H1 (cell line): ENCODE measurements at regions not wholly inside any gene's neighbourhood (a gene's known extent, or its start where the extent isn't known, plus 50 kb on each side); places are given as distances from the start of the nearest gene placed in this dataset.

Experiments
- CTCF ChIP-seq, 3 experiments: IDR thresholded peaks; 1 replicate in 2 of 3; 2 replicates in 1 of 3; pipeline versions ENCODE4 v1.5.1 to v1.6.1; 2011; ENCODE audit warnings: low read length in 3 of 3, mild to moderate bottlenecking in 3 of 3, inconsistent platforms in 2 of 3, low read depth in 1 of 3, moderate library complexity in 1 of 3; ENCODE audit not compliant: insufficient read depth in 1 of 3; ENCODE audit errors: control extremely low read depth in 1 of 3
- JUND ChIP-seq: IDR thresholded peaks from 2 replicates; pipeline ENCODE4 v1.6.1; 2011; ENCODE audit warnings: mild to moderate bottlenecking, improper control_type of control experiment, low read length
- RAD21 ChIP-seq, 2 experiments: IDR thresholded peaks in 1 of 2; conservative IDR thresholded peaks in 1 of 2; 2 replicates each; pipeline ENCODE4 v1.6.1; 2011; ENCODE audit warnings: low read depth in 2 of 2, low read length in 2 of 2, improper control_type of control experiment in 1 of 2, inconsistent platforms in 1 of 2, mild to moderate bottlenecking in 1 of 2, moderate library complexity in 1 of 2
- RBBP5 ChIP-seq: IDR thresholded peaks from 2 replicates; pipeline ENCODE4 v1.7.1; 2012; ENCODE audit warnings: low read depth, mild to moderate bottlenecking, inconsistent platforms, low read length, moderate library complexity, borderline replicate concordance
- SP1 ChIP-seq: IDR thresholded peaks from 2 replicates; pipeline ENCODE4 v1.6.1; 2011; ENCODE audit warnings: low read depth, low read length
- SRF ChIP-seq: IDR thresholded peaks from 2 replicates; pipeline ENCODE4 v1.6.1; 2011; ENCODE audit warnings: mild to moderate bottlenecking, low read depth, low read length, moderate library complexity
- TCF12 ChIP-seq: IDR thresholded peaks from 2 replicates; pipeline ENCODE4 v1.6.1; 2011; ENCODE audit warnings: low read depth, mild to moderate bottlenecking, low read length
- TF ChIP-seq, protein P1 (sequence below): fragments of 300-600 bp; sonication (generic); IDR thresholded peaks from 2 replicates; pipeline ENCODE4 v1.7.1; 2012; ENCODE audit warnings: low read length, moderate library complexity, mild to moderate bottlenecking, inconsistent platforms; ENCODE audit not compliant: insufficient replicate concordance

DNA sequence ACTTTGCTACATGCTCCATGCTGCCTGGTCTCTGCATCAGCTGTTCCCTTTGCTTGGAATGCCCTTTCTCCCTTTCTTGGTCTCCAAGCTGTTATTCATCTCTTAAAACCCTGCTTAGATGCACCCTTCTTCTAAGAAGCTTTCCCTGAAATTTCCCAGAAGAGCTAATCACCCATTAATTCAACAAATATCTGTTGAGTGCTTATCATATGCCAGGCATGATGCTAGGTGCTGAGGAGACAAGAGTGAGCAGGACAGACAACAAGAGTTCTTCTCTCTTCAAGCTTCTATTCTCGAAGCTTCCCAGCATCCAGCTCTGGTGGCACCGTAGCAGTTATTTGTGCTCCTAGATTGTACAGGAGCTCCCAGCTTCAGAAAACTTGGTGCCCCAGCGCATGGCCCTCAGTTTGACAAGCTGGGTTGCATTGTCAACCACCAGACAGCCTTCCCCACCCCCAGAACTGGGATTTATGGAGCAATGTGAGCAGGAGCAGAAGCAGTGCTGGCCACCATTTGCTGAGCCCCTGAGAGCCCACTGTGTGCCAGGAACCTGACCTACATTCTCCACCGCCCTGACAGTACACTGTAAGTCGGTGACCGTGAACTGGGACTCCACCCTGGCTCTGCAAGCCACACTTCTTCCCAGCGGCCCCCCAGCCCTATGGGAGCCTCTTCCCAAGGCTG lies 68.0 kb upstream of the ACOT11 start (continued):
- TF ChIP-seq, protein P1, sequence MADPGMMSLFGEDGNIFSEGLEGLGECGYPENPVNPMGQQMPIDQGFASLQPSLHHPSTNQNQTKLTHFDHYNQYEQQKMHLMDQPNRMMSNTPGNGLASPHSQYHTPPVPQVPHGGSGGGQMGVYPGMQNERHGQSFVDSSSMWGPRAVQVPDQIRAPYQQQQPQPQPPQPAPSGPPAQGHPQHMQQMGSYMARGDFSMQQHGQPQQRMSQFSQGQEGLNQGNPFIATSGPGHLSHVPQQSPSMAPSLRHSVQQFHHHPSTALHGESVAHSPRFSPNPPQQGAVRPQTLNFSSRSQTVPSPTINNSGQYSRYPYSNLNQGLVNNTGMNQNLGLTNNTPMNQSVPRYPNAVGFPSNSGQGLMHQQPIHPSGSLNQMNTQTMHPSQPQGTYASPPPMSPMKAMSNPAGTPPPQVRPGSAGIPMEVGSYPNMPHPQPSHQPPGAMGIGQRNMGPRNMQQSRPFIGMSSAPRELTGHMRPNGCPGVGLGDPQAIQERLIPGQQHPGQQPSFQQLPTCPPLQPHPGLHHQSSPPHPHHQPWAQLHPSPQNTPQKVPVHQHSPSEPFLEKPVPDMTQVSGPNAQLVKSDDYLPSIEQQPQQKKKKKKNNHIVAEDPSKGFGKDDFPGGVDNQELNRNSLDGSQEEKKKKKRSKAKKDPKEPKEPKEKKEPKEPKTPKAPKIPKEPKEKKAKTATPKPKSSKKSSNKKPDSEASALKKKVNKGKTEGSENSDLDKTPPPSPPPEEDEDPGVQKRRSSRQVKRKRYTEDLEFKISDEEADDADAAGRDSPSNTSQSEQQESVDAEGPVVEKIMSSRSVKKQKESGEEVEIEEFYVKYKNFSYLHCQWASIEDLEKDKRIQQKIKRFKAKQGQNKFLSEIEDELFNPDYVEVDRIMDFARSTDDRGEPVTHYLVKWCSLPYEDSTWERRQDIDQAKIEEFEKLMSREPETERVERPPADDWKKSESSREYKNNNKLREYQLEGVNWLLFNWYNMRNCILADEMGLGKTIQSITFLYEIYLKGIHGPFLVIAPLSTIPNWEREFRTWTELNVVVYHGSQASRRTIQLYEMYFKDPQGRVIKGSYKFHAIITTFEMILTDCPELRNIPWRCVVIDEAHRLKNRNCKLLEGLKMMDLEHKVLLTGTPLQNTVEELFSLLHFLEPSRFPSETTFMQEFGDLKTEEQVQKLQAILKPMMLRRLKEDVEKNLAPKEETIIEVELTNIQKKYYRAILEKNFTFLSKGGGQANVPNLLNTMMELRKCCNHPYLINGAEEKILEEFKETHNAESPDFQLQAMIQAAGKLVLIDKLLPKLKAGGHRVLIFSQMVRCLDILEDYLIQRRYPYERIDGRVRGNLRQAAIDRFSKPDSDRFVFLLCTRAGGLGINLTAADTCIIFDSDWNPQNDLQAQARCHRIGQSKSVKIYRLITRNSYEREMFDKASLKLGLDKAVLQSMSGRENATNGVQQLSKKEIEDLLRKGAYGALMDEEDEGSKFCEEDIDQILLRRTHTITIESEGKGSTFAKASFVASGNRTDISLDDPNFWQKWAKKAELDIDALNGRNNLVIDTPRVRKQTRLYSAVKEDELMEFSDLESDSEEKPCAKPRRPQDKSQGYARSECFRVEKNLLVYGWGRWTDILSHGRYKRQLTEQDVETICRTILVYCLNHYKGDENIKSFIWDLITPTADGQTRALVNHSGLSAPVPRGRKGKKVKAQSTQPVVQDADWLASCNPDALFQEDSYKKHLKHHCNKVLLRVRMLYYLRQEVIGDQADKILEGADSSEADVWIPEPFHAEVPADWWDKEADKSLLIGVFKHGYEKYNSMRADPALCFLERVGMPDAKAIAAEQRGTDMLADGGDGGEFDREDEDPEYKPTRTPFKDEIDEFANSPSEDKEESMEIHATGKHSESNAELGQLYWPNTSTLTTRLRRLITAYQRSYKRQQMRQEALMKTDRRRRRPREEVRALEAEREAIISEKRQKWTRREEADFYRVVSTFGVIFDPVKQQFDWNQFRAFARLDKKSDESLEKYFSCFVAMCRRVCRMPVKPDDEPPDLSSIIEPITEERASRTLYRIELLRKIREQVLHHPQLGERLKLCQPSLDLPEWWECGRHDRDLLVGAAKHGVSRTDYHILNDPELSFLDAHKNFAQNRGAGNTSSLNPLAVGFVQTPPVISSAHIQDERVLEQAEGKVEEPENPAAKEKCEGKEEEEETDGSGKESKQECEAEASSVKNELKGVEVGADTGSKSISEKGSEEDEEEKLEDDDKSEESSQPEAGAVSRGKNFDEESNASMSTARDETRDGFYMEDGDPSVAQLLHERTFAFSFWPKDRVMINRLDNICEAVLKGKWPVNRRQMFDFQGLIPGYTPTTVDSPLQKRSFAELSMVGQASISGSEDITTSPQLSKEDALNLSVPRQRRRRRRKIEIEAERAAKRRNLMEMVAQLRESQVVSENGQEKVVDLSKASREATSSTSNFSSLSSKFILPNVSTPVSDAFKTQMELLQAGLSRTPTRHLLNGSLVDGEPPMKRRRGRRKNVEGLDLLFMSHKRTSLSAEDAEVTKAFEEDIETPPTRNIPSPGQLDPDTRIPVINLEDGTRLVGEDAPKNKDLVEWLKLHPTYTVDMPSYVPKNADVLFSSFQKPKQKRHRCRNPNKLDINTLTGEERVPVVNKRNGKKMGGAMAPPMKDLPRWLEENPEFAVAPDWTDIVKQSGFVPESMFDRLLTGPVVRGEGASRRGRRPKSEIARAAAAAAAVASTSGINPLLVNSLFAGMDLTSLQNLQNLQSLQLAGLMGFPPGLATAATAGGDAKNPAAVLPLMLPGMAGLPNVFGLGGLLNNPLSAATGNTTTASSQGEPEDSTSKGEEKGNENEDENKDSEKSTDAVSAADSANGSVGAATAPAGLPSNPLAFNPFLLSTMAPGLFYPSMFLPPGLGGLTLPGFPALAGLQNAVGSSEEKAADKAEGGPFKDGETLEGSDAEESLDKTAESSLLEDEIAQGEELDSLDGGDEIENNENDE, result no peak
- no peak for TF ChIP-seq RAD21 (IDR thresholded peaks at IDR 0.05 in 1 of 2, conservative IDR thresholded peaks at IDR 0.05 in 1 of 2; ENCODE audit: low read depth in 2 of 2, low read length in 2 of 2)
- TF ChIP-seq JUND, result no peak
- no peak for TF ChIP-seq TCF12
- no peak for TF ChIP-seq CTCF (IDR thresholded peaks at IDR 0.05; ENCODE audit: control extremely low read depth in 1 of 3, insufficient read depth in 1 of 3, low read depth in 1 of 3, low read length in 3 of 3)
- TF ChIP-seq SRF, result no peak
- TF ChIP-seq SP1, result no peak
- TF ChIP-seq RBBP5, result no peak
